GM19239 (cell line): ENCODE measurements at regions not wholly inside any gene's neighbourhood (a gene's known extent, or its start where the extent isn't known, plus 50 kb on each side); places are given as distances from the start of the nearest gene placed in this dataset.

Experiments used
- DNase-seq: peaks from one replicate; pipeline ENCODE4 v3.0.0; 2011; ENCODE audit warnings: low spot score; ENCODE audit not compliant: insufficient read length
- FAIRE-seq: peaks from 2 replicates; lab custom pipeline; 2011; peaks lifted over from hg19 to GRCh38; lab: Jason Lieb, UNC

DNA sequence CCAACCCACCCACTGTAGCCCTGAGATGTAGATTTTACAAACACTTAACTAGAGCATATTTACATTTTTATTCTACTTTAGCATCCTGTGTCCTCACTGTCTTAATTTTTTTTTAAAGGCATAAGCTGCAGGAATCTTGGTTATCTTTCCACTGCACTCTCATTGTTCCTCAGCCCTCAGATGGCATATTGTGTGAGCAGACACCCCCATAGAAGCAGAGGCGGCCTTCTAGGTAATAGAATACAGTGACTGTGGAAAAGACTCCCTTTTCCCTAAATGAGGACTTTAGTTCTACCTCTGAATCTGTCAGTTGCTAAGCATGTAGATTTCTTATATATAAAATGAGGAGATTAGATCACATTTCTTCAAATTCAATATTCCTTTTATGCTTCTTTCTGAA is 543.5 kb upstream of the SPHKAP start:
- FAIRE-seq (no peak), DNase-seq (no peak)

DNA sequence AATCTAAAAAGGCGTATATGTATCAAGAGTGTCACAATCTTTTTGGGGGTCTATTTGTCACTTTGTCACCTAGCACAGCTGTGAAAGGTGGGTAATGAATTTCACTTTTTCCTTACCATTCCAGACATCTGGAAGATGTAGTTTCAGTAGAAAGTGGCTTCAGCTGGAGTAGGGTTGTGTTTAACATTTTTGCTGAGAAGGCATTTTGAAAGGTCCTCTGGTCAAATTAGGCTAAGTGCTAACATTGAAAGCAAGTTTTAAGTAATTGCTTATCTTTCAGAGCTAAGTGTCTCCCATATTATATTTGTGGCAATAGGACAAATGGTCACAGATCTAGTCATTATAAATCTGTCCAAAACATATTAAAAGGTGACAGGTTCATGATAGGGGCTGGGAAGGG is 542.1 kb upstream of the SPHKAP start:
- no peak for FAIRE-seq
- no peak for DNase-seq

DNA sequence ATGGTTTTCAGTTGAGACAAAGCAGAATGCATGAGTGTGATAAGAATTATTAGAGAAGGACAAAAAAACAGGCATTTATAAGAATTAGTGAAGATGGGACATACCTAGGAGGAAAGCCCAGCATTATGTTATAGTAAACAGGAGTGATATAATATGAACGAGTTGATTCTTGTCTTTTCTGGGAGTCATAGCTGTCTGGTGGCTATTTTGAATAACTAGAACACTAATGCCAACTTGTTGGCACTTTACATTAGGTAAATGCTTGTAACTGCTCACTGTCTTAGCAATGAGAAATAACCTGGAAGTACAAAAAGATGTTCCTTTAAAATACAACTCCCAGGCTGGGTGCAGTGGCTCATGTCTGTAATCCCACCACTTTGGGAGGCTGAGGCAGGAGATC is 540.8 kb upstream of the SPHKAP start:
- no peak for FAIRE-seq
- no peak for DNase-seq

DNA sequence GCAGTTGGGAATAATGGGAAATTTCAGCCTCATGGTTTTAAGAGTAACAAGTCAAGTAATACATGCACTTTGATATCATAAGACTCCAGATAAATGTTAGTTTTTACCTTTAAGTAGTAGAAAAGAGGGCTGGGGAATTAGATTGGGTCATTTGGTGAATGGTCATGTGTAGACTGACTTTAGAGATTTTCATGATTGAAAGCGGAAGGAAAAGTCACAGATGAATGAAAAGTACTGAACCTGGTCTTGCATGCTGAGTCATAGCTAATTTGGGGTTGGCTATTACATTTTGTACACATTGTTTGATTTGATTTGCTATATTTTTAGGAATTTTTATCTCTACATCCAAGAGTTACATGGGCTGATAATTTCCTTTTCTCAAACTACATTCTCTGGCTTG is 539.4 kb upstream of the SPHKAP start:
- FAIRE-seq (no peak), DNase-seq (no peak)

DNA sequence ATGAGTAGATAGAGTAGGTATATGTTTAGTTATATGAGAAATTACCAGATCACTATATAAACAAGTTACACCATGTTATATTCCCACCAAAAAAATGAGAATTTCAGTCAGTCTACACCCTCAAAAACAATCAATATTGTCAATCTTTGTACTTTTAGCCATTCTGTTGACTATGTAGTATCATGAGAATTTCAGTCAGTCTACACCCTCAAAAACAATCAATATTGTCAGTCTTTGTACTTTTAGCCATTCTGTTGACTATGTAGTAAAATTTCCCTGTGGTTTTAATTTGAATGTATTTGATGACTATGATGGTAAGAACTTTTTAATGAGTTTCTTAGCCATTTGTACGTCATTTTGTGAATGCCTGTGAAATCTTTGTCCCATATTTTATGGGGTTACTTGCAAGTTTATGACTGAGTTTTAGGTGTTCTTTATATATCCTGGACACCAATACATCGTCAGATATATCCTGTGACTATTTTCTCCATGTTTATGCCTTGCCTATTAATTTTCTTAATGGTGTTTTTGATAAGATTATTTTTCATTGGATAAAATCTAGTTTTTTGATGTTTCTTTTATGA is 528.4 kb upstream of the SPHKAP start:
- DNase-seq (no peak), FAIRE-seq (no peak)

DNA sequence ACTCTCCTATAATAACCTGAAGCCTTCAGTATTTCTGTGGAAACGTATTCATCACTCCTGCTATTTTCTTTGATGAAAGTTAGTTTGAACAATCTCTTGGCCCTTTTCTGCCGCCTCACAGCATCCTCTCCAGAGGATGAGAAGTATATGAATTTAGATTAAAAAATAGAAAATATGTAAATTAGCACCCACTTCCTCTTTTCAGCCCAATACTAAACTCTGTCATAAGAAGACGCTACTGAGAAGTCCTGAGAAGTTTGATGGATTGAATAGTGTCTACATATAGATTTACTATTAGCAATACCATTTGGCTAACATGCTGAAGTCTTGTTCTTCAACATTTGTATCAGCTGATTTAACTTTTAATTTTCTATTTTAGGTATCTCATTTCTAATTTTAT is 526.4 kb upstream of the SPHKAP start:
- FAIRE-seq (no peak), DNase-seq (no peak)

DNA sequence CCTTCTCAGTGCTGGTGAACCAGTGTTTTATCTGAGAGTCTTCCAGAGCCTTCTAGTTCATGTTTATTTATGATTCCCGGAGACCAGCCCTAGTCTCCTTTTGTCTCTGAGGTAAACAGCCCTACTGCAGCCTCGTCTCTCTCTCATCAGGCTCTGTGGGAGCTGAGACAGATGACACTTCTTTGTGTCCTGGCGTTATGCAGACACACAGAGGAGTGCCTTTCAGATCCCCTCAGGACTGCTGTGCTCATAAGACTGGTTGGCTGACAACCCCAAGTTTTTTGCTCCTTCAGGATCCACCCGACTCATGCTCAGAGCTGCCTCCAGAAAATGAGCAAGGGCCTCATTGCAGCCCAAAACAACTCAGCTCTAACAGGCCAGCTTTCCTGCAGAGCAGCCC is 523.8 kb upstream of the SPHKAP start:
- FAIRE-seq = no peak
- no peak for DNase-seq

DNA sequence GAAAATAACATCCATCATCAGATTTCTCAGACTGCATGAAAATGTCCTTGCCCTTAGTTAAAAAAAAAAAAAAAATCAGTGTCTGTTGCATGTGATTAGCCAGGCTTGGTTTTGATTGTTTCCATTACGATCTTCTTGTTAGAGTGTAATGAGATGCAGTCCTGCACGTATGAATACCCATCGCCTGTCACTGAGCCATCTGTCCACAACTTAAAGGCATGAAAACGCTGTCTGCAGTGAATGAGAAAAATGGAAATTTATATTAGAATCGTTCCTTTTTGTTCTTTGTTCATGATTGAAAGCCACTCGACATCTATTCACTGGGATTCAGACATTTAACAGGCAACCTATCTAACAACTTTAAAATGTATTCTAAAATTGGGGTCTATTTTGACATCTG is 521.7 kb upstream of the SPHKAP start:
- DNase-seq (no peak), FAIRE-seq (no peak)

DNA sequence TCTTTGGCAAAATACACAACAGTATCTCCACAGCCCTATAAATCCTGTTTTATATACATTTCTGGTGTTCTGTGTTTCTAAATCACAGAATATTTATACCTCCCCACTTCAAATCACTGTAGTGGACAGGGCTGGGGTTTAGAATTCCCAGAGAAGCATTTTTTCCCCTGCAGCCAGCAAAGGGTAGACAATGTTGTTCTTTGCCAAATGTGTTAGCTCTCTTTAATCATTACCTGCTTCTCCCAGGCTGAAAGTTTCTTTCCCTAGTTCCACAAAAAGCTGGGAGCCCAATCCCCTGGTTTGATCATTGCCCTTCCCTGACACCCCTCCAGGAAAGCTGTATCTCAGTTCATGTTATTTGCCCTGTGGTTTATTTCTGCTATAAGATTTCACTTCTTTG is 520.0 kb upstream of the SPHKAP start:
- FAIRE-seq = no peak
- no peak for DNase-seq

DNA sequence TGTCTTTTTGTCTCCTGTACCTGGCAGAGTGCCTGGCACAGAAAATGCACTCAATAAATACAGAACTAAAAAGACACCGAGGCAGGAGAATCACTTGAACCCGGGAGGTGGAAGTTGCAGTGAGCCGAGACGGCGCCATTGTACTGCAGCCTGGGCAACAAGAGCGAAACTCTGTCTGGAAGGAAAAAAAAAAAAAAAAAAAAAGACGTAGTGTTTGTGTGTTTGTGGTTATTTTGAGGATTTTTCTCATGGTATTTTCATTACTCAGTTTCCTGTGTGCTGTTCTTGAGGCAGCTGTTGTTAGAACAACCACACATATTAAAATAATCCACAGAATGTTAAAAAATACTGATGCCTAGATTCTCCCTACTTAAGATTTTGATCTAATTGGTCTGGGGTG is 519.2 kb upstream of the SPHKAP start:
- no peak for FAIRE-seq
- no peak for DNase-seq

DNA sequence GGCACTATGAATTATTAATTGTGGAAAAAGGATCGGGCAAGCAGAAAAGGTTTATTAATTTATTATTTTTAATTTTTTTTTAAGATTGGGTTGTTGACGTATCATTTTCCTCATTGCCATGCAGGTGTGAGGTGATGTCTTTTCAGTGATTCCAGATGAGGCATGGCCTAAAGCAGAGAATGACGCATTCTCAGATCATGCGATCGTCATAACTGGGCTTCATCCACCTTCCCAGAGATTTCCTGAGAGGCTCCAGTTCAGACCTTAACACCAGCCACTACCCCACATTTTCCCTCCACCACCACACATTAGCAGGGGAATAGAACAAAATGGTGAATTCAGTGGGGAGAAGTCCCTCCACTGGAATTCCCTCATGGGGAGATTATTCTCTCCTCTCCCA is 518.4 kb upstream of the SPHKAP start:
- no peak for FAIRE-seq

DNA sequence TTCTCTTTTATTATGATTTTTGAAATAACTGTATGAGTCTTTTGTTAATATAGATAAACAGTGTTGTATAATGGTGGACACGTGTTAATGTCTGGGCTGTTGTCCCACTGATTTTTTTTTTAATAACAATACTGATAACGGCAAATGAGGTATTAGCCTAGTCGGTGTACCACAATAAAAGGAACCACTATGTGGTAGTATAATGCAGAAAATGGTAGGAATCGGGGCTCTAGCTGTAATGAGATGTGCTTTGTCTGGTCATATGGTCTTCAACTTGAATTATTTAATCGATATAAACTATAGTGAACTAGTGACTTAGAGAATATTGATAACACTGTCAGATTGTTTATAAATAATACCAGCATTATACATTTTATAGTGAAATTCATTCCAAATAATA is 517.9 kb upstream of the SPHKAP start:
- no peak for DNase-seq
- FAIRE-seq = no peak

More for the DNA sequence above, 518.4 kb upstream of the SPHKAP start:
- no peak for DNase-seq

DNA sequence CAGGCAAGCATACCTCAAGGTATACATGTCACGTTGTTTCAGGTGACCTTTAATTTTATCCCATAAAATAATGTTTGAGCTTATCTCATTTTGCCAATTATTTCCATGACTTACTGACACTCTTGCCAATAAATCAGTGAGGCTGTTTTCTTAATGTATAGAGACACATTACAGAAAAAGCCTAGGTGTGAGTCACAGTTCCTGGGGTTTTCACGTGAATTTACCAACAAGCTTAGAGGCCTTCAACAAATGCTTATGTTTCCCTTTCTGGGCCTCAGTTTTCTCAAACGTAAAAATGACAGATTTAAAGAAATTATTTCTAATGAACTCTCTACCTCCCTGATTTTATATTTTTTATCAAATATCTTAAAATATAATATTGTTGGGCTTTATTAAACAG is 517.5 kb upstream of the SPHKAP start:
- no peak for FAIRE-seq
- no peak for DNase-seq

DNA sequence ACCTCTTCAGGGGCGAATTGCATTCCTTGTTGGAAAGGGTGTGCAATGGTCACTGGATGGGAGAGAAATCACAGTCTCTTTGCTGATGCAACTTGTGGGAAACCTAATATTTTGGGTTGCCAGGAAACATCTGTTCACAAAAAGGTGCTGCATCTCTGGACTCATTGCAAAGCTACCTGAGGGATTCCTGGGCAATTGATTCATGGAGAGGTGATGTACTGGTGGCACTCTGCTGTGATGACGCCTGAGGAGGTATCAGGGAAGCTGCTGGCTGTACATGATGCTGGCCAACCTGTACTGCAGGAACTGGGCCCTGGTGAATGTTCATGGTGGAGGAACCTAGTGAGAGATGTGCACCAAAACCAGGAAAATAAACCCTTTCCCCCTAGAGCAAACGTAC is 516.0 kb upstream of the SPHKAP start:
- FAIRE-seq = no peak
- no peak for DNase-seq

DNA sequence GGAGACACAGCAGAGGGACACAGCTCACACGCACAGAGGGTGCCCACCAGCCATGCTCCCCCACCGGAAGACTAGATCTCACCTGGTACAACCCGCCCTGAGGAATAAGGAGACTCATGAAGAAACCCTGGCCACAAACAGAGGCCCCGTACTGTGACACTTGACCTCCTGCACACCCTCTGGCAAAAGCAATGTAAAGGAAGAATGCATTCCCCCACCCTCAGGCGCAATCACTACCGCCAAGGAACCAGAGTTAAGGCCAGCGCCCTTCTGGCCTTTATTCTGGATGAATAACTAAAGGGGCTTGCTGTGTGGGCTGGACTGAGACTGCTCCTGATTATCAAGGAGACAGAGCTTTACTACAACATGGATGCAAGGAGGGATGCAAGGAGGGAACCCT is 509.2 kb upstream of the SPHKAP start:
- no peak for DNase-seq
- FAIRE-seq = no peak

DNA sequence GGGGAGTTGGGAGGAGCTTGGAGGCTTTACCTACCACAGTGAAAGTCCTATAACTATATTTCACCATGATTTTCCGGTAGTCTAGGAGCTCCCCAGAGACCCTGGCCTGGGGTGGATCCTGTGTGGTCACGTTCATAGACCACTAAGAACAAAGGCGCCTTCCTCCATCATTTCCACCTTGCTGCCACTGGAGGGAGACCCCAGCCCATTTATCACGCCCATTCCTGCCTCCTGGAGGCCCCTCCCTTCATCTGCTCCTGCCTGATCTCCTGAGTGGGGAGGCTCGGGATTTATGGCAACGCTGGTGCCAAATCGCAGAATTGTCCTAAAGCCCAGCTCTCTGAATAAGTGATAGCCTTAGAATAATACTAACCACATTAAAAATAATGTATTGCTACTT is 507.6 kb upstream of the SPHKAP start:
- no peak for DNase-seq
- FAIRE-seq = no peak

DNA sequence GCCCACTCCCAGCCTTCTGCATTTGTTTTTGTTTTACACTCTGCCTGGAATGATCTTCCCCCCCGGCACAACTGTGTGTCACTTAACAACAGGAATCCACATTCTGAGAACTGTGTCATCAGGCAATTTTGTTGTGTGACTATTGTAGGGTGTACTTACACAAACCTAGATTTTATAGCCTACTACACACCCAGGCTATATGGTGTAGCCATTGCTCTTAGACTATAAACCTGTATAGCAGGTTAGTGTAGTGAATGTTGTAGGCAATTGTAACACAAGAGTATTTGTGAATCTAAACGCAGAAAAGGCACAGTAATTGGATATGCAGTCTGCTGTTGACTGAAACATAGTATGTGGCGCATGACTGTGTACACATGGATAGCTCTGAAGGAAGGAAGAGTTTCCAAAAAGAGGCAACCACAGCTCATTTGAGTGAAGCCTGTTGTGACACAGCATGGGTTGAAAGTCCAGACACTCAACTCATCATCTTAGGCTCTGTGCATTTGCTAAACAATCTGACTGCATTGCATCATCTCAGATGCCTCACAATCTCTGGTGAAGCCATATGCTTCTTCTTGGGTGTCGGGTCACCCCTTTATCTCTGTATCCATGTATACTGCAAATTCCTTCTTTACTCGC is 506.6 kb upstream of the SPHKAP start:
- DNase-seq (no peak), FAIRE-seq (no peak)

DNA sequence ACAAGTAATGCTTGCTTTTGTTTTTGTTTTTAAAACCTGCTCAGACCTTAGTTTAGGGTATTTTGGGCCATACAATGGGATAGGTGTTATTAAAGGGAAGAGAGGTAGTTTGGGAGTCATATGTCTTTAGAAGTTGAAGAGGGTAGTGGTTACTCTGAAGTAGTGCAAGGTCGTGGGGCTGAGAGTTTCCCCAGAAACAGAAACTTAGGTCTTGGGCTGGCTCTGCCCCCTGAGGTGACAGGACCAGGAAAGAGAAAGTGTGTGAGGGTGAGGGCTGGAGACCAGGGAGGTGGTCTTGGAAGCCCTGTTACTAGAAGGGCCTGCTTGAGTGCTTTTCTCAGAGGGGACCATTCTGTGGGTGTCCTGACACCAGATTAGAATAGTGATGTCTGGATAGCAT is 500.5 kb upstream of the SPHKAP start:
- DNase-seq = no peak

DNA sequence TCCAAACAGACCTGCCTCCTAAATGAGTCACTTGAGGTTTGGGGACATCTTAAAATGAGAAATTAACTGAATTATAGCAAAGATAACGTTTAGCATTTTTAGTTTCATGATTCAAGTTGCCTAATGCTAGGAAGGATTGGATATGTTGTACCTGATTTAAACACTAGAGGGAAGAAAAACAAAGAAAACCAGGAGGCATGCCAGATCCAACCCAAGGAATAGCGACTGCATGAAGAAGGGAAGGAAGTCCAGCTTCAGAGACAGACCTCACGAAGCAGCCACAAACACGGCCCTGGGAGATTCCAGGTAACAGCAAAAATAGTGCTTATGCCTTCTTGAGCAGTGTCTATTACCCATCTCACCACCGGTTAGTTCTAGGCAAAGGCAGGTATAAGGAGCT is 499.9 kb upstream of the SPHKAP start:
- FAIRE-seq (no peak), DNase-seq (no peak)

More for the DNA sequence above, 500.5 kb upstream of the SPHKAP start:
- FAIRE-seq = no peak

DNA sequence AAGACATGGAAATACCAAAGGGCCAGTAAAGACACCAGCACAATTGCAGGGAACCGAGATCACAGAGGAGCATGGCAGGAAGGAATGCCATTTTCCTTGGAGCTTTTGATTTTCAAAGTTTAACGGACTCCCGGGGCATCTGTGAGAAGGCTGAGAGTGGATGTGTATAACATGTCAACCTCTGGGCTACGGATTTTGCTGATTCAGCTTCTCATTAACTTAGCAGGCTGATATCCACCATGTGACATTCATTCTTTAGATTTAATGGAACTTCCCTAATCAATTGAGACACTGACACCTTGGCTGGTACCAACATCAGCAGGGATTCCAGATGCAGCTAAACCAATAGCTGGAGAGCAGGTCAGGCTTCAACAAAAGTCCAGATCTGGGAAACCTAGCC is 496.6 kb upstream of the SPHKAP start:
- DNase-seq (no peak), FAIRE-seq (no peak)

DNA sequence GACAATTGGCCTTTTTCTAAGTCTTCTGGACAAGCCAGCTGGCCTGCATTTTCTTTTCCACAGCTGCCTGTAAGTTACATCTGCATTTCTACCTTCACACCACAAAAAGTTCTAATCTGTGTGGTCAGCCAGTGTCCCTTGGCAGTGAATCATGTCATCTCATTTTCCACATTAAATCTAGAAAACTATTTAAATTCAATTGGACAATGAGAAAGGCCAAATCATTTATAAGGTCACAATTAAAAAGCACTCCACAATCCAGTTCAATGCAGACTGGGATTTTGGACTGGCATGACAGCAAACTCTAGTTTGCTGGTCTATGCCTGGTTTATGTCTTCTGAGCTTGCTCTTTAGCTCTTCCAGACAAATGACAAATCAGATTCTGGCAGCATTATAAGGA is 494.2 kb upstream of the SPHKAP start:
- DNase-seq (no peak), FAIRE-seq (no peak)

DNA sequence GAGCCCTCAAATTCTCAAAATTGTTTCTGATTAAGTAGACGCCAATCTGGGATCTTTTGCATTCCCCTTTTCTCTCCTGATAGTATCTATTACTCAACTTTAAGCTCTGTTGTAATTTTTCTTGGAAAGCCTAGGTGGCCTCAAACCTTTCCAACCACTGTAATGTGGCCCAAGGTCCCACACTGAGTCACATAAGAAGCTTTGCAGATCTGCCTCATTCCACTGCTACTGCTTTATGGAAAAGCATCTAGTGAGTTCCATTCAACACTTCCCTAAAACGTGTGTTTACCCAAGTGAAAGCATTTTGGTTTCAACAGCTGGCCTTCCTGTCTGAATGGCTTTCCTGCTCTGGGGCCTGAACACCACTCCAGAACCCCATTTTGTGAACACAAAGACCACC is 493.6 kb upstream of the SPHKAP start:
- DNase-seq (no peak), FAIRE-seq (no peak)
